Stomach (tissue), 8 donors: ENCODE measurements at regions not wholly inside any gene's neighbourhood (a gene's known extent, or its start where the extent isn't known, plus 50 kb on each side); places are given as distances from the start of the nearest gene placed in this dataset.

Source experiments
- DNase-seq, 2 donors: peaks; one replicate each; pipeline versions ENCODE4 v3.0.0 to v3.0.0-alpha.2; 2013 to 2019
- H3K27ac ChIP-seq, 5 donors: fragments of 200-600 bp in 4 of 5; sonication (generic) in 4 of 5; one replicate each; pipeline ENCODE4 v1.5.1; 2013 to 2019; ENCODE audit warnings: mild to moderate bottlenecking in 1 of 5, moderate library complexity in 1 of 5
- H3K27me3 ChIP-seq, 3 donors: fragments of 200-600 bp; sonication (generic); one replicate each; pipeline ENCODE4 v1.5.1; 2017 to 2019; ENCODE audit warnings: mixed run types in 1 of 3
- H3K36me3 ChIP-seq, 4 donors: fragments of 200-600 bp; sonication (generic); 1 replicate in 3 of 4; 2 replicates in 1 of 4; pipeline ENCODE4 v1.5.1; 2016 to 2019
- H3K4me1 ChIP-seq, 4 donors: fragments of 200-600 bp; sonication (generic); one replicate each; pipeline ENCODE4 v1.5.1; 2016 to 2019
- H3K4me3 ChIP-seq, 4 donors: fragments of 200-600 bp; sonication (generic) in 3 of 4; one replicate each; pipeline ENCODE4 v1.5.1; 2016 to 2019; ENCODE audit warnings: mild to moderate bottlenecking in 1 of 4
- H3K9me3 ChIP-seq, 4 donors: fragments of 200-600 bp; sonication (generic); one replicate each; pipeline ENCODE4 v1.5.1; 2016 to 2019
- CTCF ChIP-seq, 7 experiments: fragments of 450-650 bp in 4 of 7; fragments of 200-600 bp in 3 of 7; sonication (generic) in 3 of 7; IDR thresholded peaks; one replicate each; pipeline ENCODE4 v1.5.1; 2016 to 2019; ENCODE audit warnings: antibody characterized with exemption in 7 of 7, control low read depth in 2 of 7, mild to moderate bottlenecking in 1 of 7
- EP300 ChIP-seq: sonication (generic); formaldehyde crosslinking; IDR thresholded peaks from one replicate; pipeline ENCODE4 v1.6.1; 2017; ENCODE audit warnings: antibody characterized with exemption
- POLR2A ChIP-seq, 4 donors: fragments of 450-650 bp; IDR thresholded peaks; one replicate each; pipeline ENCODE4 v1.6.1; 2016; ENCODE audit warnings: antibody characterized with exemption in 4 of 4, control low read depth in 2 of 4, mild to moderate bottlenecking in 1 of 4, moderate library complexity in 1 of 4
- POLR2AphosphoS5 ChIP-seq, 3 donors: sonication (generic); formaldehyde crosslinking; IDR thresholded peaks; one replicate each; pipeline ENCODE4 v1.6.1; 2016; ENCODE audit warnings: antibody characterized with exemption in 3 of 3
- WGBS, 5 donors: extraction: QIAGEN DNeasy Blood & Tissue Kit in 3 of 5; methylation state at CpG; one replicate each; pipeline versions ENCODE4 v1.1.5 to v1.1.7; 2013 to 2018; 5-methylcytosine and 5-hydroxymethylcytosine counted together
- intact Hi-C: fragments of 100-400 bp; cut with DNase I; formaldehyde crosslinking; loops from one replicate; pipeline ENCODE4 v1.15.1; 2023; ENCODE audit warnings: low total_unique reads
- donor health status: healthy with polysubstance abuse.
- donor health status: Bipolar disorder and iron deficiency.
- donor health status: healthy.

- no peak for TF ChIP-seq POLR2AphosphoS5 (IDR thresholded peaks at IDR 0.05)
- TF ChIP-seq CTCF (IDR thresholded peaks at IDR 0.05) = peak in 5 of 7 experiments; percentile 11 to 74 (median 46)
- no peak for TF ChIP-seq EP300
- TF ChIP-seq POLR2A (IDR thresholded peaks at IDR 0.05) = no peak
- DNase-seq = peak; percentile 34 to 91
- no peak overlapping the region for H3K4me3 ChIP-seq
- peaks cover 0 to 6% (median 0%) of the 10 kb centered on the region in 4 donors for H3K9me3 ChIP-seq
- peaks cover 12 to 91% (median 62%) of the 10 kb centered on the region in 3 donors for H3K27me3 ChIP-seq
- intact Hi-C loops = loop anchor here (5.0 kb wide), 1 partner anchor 636 kb away; no protein-coding TSS in a partner anchor
- peaks cover 10 to 22% (median 15%) of the 10 kb centered on the region in 4 donors for H3K4me1 ChIP-seq
- no peak overlapping the region for H3K27ac ChIP-seq
- H3K36me3 ChIP-seq = no peaks in the 10 kb centered on the region
- WGBS, 5 donors = 16 to 23% (median 19%) methylated on average over 10 of the region's 10 CpGs
Measured at GRCh38 chr2:118221536-118222272, 133.4 kb downstream of the INSIG2 start.

- Histone ChIP-seq H3K4me3 (no peak overlapping the region), H3K36me3 (no peaks in the 10 kb centered on the region), H3K27ac (no peak overlapping the region), H3K9me3 (peaks cover 0 to 4% (median 0%) of the 10 kb centered on the region in 4 donors), H3K27me3 (peaks cover 12 to 80% (median 45%) of the 10 kb centered on the region in 3 donors), H3K4me1 (peaks cover 10 to 22% (median 14%) of the 10 kb centered on the region in 4 donors)
- intact Hi-C loops = loop anchor here (5.0 kb wide), 1 partner anchor 638 kb away; no protein-coding TSS in a partner anchor
- WGBS, 5 donors = 59 to 73% (median 63%) methylated on average over 1 of the region's 1 CpG
- TF ChIP-seq POLR2A (IDR thresholded peaks at IDR 0.05) (no peak), POLR2AphosphoS5 (IDR thresholded peaks at IDR 0.05) (no peak), EP300 (no peak), CTCF (IDR thresholded peaks at IDR 0.05) (no peak)
- no peak for DNase-seq
Measured at GRCh38 chr2:118219611-118220010, 131.3 kb downstream of the INSIG2 start.

DNA sequence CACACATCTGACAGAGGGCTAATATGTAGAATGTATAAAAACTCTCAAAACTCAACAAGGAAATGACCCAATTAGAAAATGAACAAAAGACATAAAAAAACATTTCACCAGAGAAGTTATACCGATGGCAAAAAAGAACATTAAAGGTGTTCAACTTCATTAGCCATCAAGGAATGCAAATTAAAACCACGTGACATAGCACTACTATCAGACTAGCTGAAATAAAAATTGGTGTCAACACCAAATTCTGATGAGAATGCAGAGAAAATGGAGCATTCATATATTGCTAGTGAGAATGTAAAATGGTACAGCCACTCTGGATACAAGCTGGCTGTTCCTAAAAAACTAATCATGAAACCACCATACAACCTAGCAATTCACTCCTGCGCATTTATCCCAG, 128.0 kb downstream of the INSIG2 start:
- Histone ChIP-seq H3K27ac (no peak overlapping the region), H3K4me1 (no peaks in the 10 kb centered on the region), H3K4me3 (no peak overlapping the region), H3K9me3 (no peaks in the 10 kb centered on the region), H3K36me3 (no peaks in the 10 kb centered on the region), H3K27me3 (peaks cover 0 to 55% (median 18%) of the 10 kb centered on the region in 3 donors)
- intact Hi-C loops = no loop called here
- no peak for DNase-seq
- WGBS, 5 donors = 81 to 90% (median 83%) methylated on average over 3 of the region's 3 CpGs
- TF ChIP-seq CTCF (IDR thresholded peaks at IDR 0.05) = no peak
- no peak for TF ChIP-seq EP300
- TF ChIP-seq POLR2A (IDR thresholded peaks at IDR 0.05) = no peak
- TF ChIP-seq POLR2AphosphoS5 (IDR thresholded peaks at IDR 0.05) = no peak

DNA sequence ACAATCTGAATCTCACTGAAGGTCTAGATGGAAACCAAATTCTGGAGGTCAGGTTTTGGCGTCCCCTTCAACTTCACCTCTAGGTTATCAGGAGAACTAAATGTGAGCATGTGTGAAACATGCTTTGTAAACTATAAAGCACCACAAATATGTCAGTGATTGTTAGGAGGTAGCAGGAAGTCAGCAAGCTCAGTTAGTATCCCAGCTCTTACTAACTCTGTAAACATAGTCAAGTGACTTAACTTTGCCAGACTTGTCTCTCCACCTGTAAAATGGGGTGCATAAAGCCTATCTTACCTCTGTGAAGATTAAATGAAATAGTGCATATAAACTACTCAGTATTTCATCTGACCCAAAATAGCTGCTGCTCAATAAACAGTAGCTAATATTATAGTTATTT, 121.5 kb downstream of the INSIG2 start:
- DNase-seq = no peak
- Histone ChIP-seq H3K27ac (no peak overlapping the region), H3K27me3 (peaks cover 0 to 36% (median 0%) of the 10 kb centered on the region in 3 donors), H3K4me1 (no peaks in the 10 kb centered on the region), H3K9me3 (no peaks in the 10 kb centered on the region), H3K4me3 (no peak overlapping the region), H3K36me3 (no peaks in the 10 kb centered on the region)
- WGBS, 5 donors = 33 to 56% (median 40%) methylated on average over 1 of the region's 1 CpG
- intact Hi-C loops = no loop called here
- TF ChIP-seq POLR2A (IDR thresholded peaks at IDR 0.05) (no peak), EP300 (no peak)

- Histone ChIP-seq H3K4me1 (no peaks in the 10 kb centered on the region), H3K9me3 (no peaks in the 10 kb centered on the region), H3K27me3 (peaks cover 0 to 43% (median 0%) of the 10 kb centered on the region in 3 donors), H3K4me3 (no peak overlapping the region), H3K27ac (no peak overlapping the region), H3K36me3 (no peaks in the 10 kb centered on the region)
- no peak for DNase-seq
- intact Hi-C loops = no loop called here
- WGBS, 5 donors = 29 to 51% (median 37%) methylated on average over 5 of the region's 5 CpGs
- TF ChIP-seq CTCF (IDR thresholded peaks at IDR 0.05) (no peak), POLR2A (IDR thresholded peaks at IDR 0.05) (no peak), EP300 (no peak), POLR2AphosphoS5 (IDR thresholded peaks at IDR 0.05) (no peak)
Measured at GRCh38 chr2:118207889-118208288, 119.6 kb downstream of the INSIG2 start.
